GM21390 (cell line): ENCODE measurements at regions not wholly inside any gene's neighbourhood (a gene's known extent, or its start where the extent isn't known, plus 50 kb on each side); places are given as distances from the start of the nearest gene placed in this dataset.
"Not testable (repeated sequence)": the region's sequence is repeated elsewhere in the genome, so short reads cannot be mapped to it uniquely, and the experiment has no call there.

ENCODE experiments used
- ATAC-seq: cut with Tn5 transposase; IDR thresholded peaks from one replicate; pipeline ENCODE4 v1.9.1; 2021; ENCODE audit not compliant: unreplicated experiment

- ATAC-seq = no peak
These were observed 2144.7 kb downstream of the PCDH7 start for GRCh38 chr4:32864713-32865351.

GRCh38 chr4:32876546-32876945 is 2156.4 kb downstream of the PCDH7 start:
- ATAC-seq = no peak

GRCh38 chr4:32879913-32880312 is 2159.7 kb downstream of the PCDH7 start:
- ATAC-seq = no peak

- no peak for ATAC-seq
These were observed 2164.0 kb downstream of the PCDH7 start for GRCh38 chr4:32884198-32884597.

GRCh38 chr4:32890398-32890797 is 2170.2 kb downstream of the PCDH7 start:
- no peak for ATAC-seq

- ATAC-seq = no peak
These were observed 2188.9 kb downstream of the PCDH7 start for GRCh38 chr4:32909053-32909452.

GRCh38 chr4:32909736-32910135 is 2189.6 kb downstream of the PCDH7 start:
- no peak for ATAC-seq

- ATAC-seq = no peak
These were observed 2197.4 kb downstream of the PCDH7 start for GRCh38 chr4:32917586-32917985.

- ATAC-seq = no peak
These were observed 2209.9 kb downstream of the PCDH7 start for GRCh38 chr4:32929796-32930699.

GRCh38 chr4:32930700-32931099 is 2210.5 kb downstream of the PCDH7 start:
- no peak for ATAC-seq

- no peak for ATAC-seq
These were observed 2211.3 kb downstream of the PCDH7 start for GRCh38 chr4:32931475-32931874.

GRCh38 chr4:32932156-32932555 is 2212.0 kb downstream of the PCDH7 start:
- no peak for ATAC-seq

GRCh38 chr4:32939222-32939621 is 2219.1 kb downstream of the PCDH7 start:
- ATAC-seq = not testable (repeated sequence)

- ATAC-seq = no peak
These were observed 2230.7 kb downstream of the PCDH7 start for GRCh38 chr4:32950866-32951265.

- ATAC-seq = no peak
These were observed 2238.4 kb downstream of the PCDH7 start for GRCh38 chr4:32958586-32958985.

GRCh38 chr4:32962100-32962499 is 2241.9 kb downstream of the PCDH7 start:
- ATAC-seq = no peak

- ATAC-seq = no peak
These were observed 2265.1 kb downstream of the PCDH7 start for GRCh38 chr4:32985256-32985655.

- no peak for ATAC-seq
These were observed 2266.1 kb downstream of the PCDH7 start for GRCh38 chr4:32986236-32986635.

GRCh38 chr4:32987111-32987510 is 2266.9 kb downstream of the PCDH7 start:
- no peak for ATAC-seq

GRCh38 chr4:32988165-32988811 is 2268.1 kb downstream of the PCDH7 start:
- no peak for ATAC-seq

- no peak for ATAC-seq
These were observed 2271.5 kb downstream of the PCDH7 start for GRCh38 chr4:32991663-32992062.
